ENCODE measurements at regions not wholly inside any gene's neighbourhood (a gene's known extent, or its start where the extent isn't known, plus 50 kb on each side); places are given as distances from the start of the nearest gene placed in this dataset.

GRCh38 chr4:126705266-126705665, 927.5 kb upstream of the INTU start:
- CTCF ChIA-PET (ENCODE audit: low intra/inter-chr PET ratio, low total read pairs) = no interaction called here
- no peak overlapping the region for H3K9ac ChIP-seq (ENCODE audit: insufficient read depth, low read depth, low read length)
- H4K20me1 ChIP-seq (ENCODE audit: insufficient read depth, low read length) = no peaks in the 10 kb centered on the region
- no peak overlapping the region for H3K27ac ChIP-seq (ENCODE audit: extremely low read length, insufficient read depth, low read length)
- 2% methylated on average over 3 of the region's 3 CpGs for WGBS (ENCODE audit: low lambda C conversion rate)
- H3K79me2 ChIP-seq (ENCODE audit: insufficient read depth, low read length) = no peaks in the 10 kb centered on the region
- POLR2A ChIA-PET = no interaction called here
- in situ Hi-C loops (cut with HindIII; ENCODE audit: extremely low pct_ligation_motif_present, low pct_unique_long_range_greater_than_20kb) = no loop called here
- no peaks in the 10 kb centered on the region for H3K4me1 ChIP-seq (ENCODE audit: insufficient read depth, low read length)
- H3K36me3 ChIP-seq (replicated peaks in 1 of 2; ENCODE audit: control insufficient read depth in 1 of 2, insufficient read depth in 2 of 2, low read length in 2 of 2) = no peaks in the 10 kb centered on the region
- H3K4me2 ChIP-seq (ENCODE audit: low read depth, low read length) = no peak overlapping the region
- ATAC-seq = no peak
- H3K4me3 ChIP-seq (replicated peaks in 1 of 3; ENCODE audit: insufficient read depth in 1 of 3, low read depth in 2 of 3, low read length in 3 of 3) = no peak overlapping the region
- no peaks in the 10 kb centered on the region for H3K9me3 ChIP-seq (ENCODE audit: low read length)
- TF ChIP-seq MED1 (CRISPR knock-in tag; IDR thresholded peaks at IDR 0.05) (no peak), DMTF1 (CRISPR knock-in tag; IDR thresholded peaks at IDR 0.05) (no peak), ZBTB7B (CRISPR knock-in tag; IDR thresholded peaks at IDR 0.05) (no peak), ZNF296 (CRISPR knock-in tag; conservative IDR thresholded peaks at IDR 0.05) (no peak), CREBL2 (CRISPR knock-in tag; IDR thresholded peaks at IDR 0.05; ENCODE audit: borderline replicate concordance) (no peak), THAP7 (CRISPR knock-in tag; IDR thresholded peaks at IDR 0.05) (no peak), ZNF331 (CRISPR knock-in tag; IDR thresholded peaks at IDR 0.05) (no peak), TCF12 (IDR thresholded peaks at IDR 0.05) (no peak), TCF12 (CRISPR knock-in tag; IDR thresholded peaks at IDR 0.05) (no peak), ZNF234 (CRISPR knock-in tag; conservative IDR thresholded peaks at IDR 0.05) (no peak), HDAC2 (CRISPR knock-in tag; IDR thresholded peaks at IDR 0.05) (no peak), MTERF4 (CRISPR knock-in tag; IDR thresholded peaks at IDR 0.05) (no peak), HDAC1 (CRISPR knock-in tag; IDR thresholded peaks at IDR 0.05) (no peak), ZNF652 (CRISPR knock-in tag; IDR thresholded peaks at IDR 0.05; ENCODE audit: borderline replicate concordance, low read depth) (no peak), MIXL1 (CRISPR knock-in tag; IDR thresholded peaks at IDR 0.05) (no peak), NBN (conservative IDR thresholded peaks at IDR 0.05) (no peak), ZNF33A (CRISPR knock-in tag; IDR thresholded peaks at IDR 0.05; ENCODE audit: borderline replicate concordance) (no peak), BHLHE40 (IDR thresholded peaks at IDR 0.05; ENCODE audit: low read length) (no peak), FIP1L1 (IDR thresholded peaks at IDR 0.05; ENCODE audit: borderline replicate concordance, insufficient read depth, low read depth, low read length) (no peak)
- no peaks in the 10 kb centered on the region for H3K27me3 ChIP-seq (ENCODE audit: control insufficient read depth in 1 of 2, insufficient read depth in 2 of 2, low read length in 2 of 2)
- no TSS peak for BruUV-seq (replicated peaks)
- no peak for DNase-seq (ENCODE audit: low spot score)
- no peak for FAIRE-seq
- intact Hi-C loops (cut with micrococcal nuclease; ENCODE audit: unreplicated experiment) = no loop called here
- no peak overlapping the region for H2AFZ ChIP-seq (ENCODE audit: low read length)
